ENCODE measurements at regions not wholly inside any gene's neighbourhood (a gene's known extent, or its start where the extent isn't known, plus 50 kb on each side); places are given as distances from the start of the nearest gene placed in this dataset.

GRCh38 chr1:192475970-192476369 lies 99.6 kb upstream of the RGS1 start:
- WGBS (ENCODE audit: insufficient coverage) = 86% methylated on average over 1 of the region's 3 CpGs
- H3K4me1 Mint-ChIP-seq = peaks cover 5% of the 10 kb centered on the region
- H3K27ac Mint-ChIP-seq = peak overlapping the region in 1 of 7 donors; percentile 80
- no peaks in the 10 kb centered on the region for H3K4me1 ChIP-seq (ENCODE audit: control insufficient read depth in 1 of 2, insufficient read depth in 2 of 2, low read length in 2 of 2)
- no peaks in the 10 kb centered on the region for H3K9me3 ChIP-seq (replicated peaks in 1 of 2; ENCODE audit: control insufficient read depth in 1 of 2, insufficient read depth in 1 of 2, low read length in 2 of 2)
- H3K79me2 ChIP-seq (ENCODE audit: insufficient read depth, low read length) = no peaks in the 10 kb centered on the region
- no peaks in the 10 kb centered on the region for H3K27me3 ChIP-seq (ENCODE audit: control insufficient read depth in 2 of 2, insufficient read depth in 2 of 2, low read length in 2 of 2)
- no peak overlapping the region for H3K9ac ChIP-seq (ENCODE audit: insufficient read depth, low read length, poor library complexity, severe bottlenecking)
- TF ChIP-seq CTCF (IDR thresholded peaks at IDR 0.05) = no peak
- H3K27ac ChIP-seq (ENCODE audit: low read depth in 1 of 2, low read length in 2 of 2) = no peak overlapping the region
- intact Hi-C loops (cut with micrococcal nuclease) = loop anchor here (2.0 to 10.0 kb wide), 6 partner anchors 41 to 579 kb away; partner anchors contain the start of genes RGS2 (in 1 of the 2), RO60 (in 1 of the 2) and UCHL5 (in 1 of the 2)
- DNase-seq = no peak
- no peaks in the 10 kb centered on the region for H4K20me1 ChIP-seq (ENCODE audit: insufficient read depth, low read length)
- no peak overlapping the region for H2AFZ ChIP-seq (ENCODE audit: insufficient read depth, low read depth, low read length, poor library complexity, severe bottlenecking)
- H3K36me3 Mint-ChIP-seq = no peaks in the 10 kb centered on the region
- no peaks in the 10 kb centered on the region for H3K9me3 Mint-ChIP-seq
- no peak overlapping the region for H3K4me2 ChIP-seq (replicated peaks; ENCODE audit: extremely low read depth, low read length, poor library complexity, severe bottlenecking)
- H3K27me3 Mint-ChIP-seq (ENCODE audit: low read depth in 3 of 3) = peaks cover 0 to 5% (median 3%) of the 10 kb centered on the region in 3 donors
- no peaks in the 10 kb centered on the region for H3K36me3 ChIP-seq (replicated peaks in 1 of 2; ENCODE audit: control insufficient read depth in 1 of 2, insufficient read depth in 2 of 2, low read length in 2 of 2)
- H3K4me3 Mint-ChIP-seq = no peak overlapping the region
- H3K4me3 ChIP-seq (replicated peaks in 1 of 3; ENCODE audit: low read depth in 2 of 3, low read length in 3 of 3) = no peak overlapping the region

DNA sequence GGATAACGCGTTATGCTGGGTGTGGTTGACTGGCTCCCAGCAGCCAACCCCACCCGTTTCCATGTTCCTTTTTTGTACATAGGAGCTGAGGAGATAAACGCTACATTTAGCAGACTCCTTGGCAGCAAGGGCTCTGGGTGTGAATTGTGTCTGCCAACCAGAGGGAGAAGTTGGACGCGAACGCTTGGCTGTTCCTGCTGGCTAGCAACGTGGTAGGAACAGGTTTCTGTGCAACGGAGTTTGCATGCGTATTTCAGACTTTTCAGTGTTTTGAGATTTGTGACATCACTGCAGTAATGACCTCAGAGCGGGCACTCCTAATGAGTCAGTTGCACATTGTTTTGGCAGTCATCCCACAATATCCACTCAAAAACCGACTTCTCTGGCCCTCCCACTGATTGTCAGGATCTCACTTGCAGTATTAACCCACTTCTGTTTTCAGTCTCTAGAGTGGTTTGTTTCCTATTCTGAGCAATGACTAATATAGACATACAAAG lies 98.7 kb upstream of the RGS1 start:
- Histone ChIP-seq H3K9me3 (replicated peaks in 1 of 2; ENCODE audit: control insufficient read depth in 1 of 2, insufficient read depth in 1 of 2, low read length in 2 of 2) (no peaks in the 10 kb centered on the region), H3K79me2 (ENCODE audit: insufficient read depth, low read length) (no peaks in the 10 kb centered on the region), H4K20me1 (ENCODE audit: insufficient read depth, low read length) (no peaks in the 10 kb centered on the region), H3K4me2 (replicated peaks; ENCODE audit: extremely low read depth, low read length, poor library complexity, severe bottlenecking) (no peak overlapping the region), H3K4me3 (replicated peaks in 1 of 3; ENCODE audit: low read depth in 2 of 3, low read length in 3 of 3) (no peak overlapping the region), H3K27me3 (ENCODE audit: control insufficient read depth in 2 of 2, insufficient read depth in 2 of 2, low read length in 2 of 2) (no peaks in the 10 kb centered on the region), H3K27ac (ENCODE audit: low read depth in 1 of 2, low read length in 2 of 2) (no peak overlapping the region), H3K4me1 (ENCODE audit: control insufficient read depth in 1 of 2, insufficient read depth in 2 of 2, low read length in 2 of 2) (no peaks in the 10 kb centered on the region), H3K36me3 (replicated peaks in 1 of 2; ENCODE audit: control insufficient read depth in 1 of 2, insufficient read depth in 2 of 2, low read length in 2 of 2) (no peaks in the 10 kb centered on the region), H2AFZ (ENCODE audit: insufficient read depth, low read depth, low read length, poor library complexity, severe bottlenecking) (no peak overlapping the region), H3K9ac (ENCODE audit: insufficient read depth, low read length, poor library complexity, severe bottlenecking) (no peak overlapping the region)
- Mint-ChIP-seq H3K36me3 (no peaks in the 10 kb centered on the region), H3K27me3 (ENCODE audit: low read depth in 3 of 3) (peaks cover 0 to 5% (median 3%) of the 10 kb centered on the region in 3 donors), H3K4me3 (no peak overlapping the region), H3K9me3 (no peaks in the 10 kb centered on the region), H3K4me1 (peaks cover 5% of the 10 kb centered on the region), H3K27ac (peak overlapping the region in 6 of 7 donors; percentile 17 to 87 (median 78))
- intact Hi-C loops (cut with micrococcal nuclease) = loop anchor here (2.0 to 10.0 kb wide), 6 partner anchors 40 to 578 kb away; partner anchors contain the start of genes RGS2 (in 1 of the 2), RO60 (in 1 of the 2) and UCHL5 (in 1 of the 2)
- DNase-seq = peak; percentile 44 to 81 (median 64)
- WGBS (ENCODE audit: insufficient coverage) = 85% methylated on average over 8 of the region's 12 CpGs
- TF ChIP-seq CTCF (IDR thresholded peaks at IDR 0.05) = no peak

All from CD14-positive monocyte (primary cell).